Sigmoid colon (tissue), 4 donors: ENCODE measurements at regions not wholly inside any gene's neighbourhood (a gene's known extent, or its start where the extent isn't known, plus 50 kb on each side); places are given as distances from the start of the nearest gene placed in this dataset.

Experiments
- POLR2A ChIP-seq, 2 donors: fragments of 450-650 bp; IDR thresholded peaks; one replicate each; pipeline ENCODE4 v1.6.1; 2016; ENCODE audit warnings: antibody characterized with exemption in 2 of 2, mild to moderate bottlenecking in 2 of 2, moderate library complexity in 2 of 2
- POLR2AphosphoS5 ChIP-seq, 4 donors: sonication (generic); formaldehyde crosslinking; IDR thresholded peaks; one replicate each; pipeline ENCODE4 v1.6.1; 2017; ENCODE audit warnings: antibody characterized with exemption in 4 of 4
- TF ChIP-seq, protein P1 (sequence below), 4 experiments: fragments of 450-650 bp in 3 of 4; fragments of 200-600 bp in 1 of 4; IDR thresholded peaks; one replicate each; pipeline ENCODE4 v1.5.1; 2016 to 2019; ENCODE audit warnings: antibody characterized with exemption in 4 of 4, mild to moderate bottlenecking in 3 of 4, moderate library complexity in 2 of 4

DNA sequence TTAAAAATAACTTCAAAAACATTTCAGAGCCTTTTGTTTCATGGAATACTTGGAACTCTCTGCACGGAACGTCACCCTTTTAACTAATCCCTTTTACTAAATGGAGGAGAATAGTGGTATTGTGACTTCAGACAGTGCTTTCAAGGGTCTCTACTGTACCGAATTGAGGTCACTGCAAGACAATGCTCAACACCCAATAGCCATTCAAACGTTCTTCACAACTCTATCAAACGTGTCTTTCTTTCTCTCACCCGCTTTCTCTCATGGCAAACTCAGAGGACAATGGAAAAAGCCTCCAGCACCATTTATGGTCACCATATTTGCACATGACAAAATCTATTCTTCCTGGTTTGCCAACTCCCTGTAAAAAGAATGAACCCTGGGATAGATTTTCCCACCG, 132.1 kb upstream of the SOX5 start:
- TF ChIP-seq, protein P1, sequence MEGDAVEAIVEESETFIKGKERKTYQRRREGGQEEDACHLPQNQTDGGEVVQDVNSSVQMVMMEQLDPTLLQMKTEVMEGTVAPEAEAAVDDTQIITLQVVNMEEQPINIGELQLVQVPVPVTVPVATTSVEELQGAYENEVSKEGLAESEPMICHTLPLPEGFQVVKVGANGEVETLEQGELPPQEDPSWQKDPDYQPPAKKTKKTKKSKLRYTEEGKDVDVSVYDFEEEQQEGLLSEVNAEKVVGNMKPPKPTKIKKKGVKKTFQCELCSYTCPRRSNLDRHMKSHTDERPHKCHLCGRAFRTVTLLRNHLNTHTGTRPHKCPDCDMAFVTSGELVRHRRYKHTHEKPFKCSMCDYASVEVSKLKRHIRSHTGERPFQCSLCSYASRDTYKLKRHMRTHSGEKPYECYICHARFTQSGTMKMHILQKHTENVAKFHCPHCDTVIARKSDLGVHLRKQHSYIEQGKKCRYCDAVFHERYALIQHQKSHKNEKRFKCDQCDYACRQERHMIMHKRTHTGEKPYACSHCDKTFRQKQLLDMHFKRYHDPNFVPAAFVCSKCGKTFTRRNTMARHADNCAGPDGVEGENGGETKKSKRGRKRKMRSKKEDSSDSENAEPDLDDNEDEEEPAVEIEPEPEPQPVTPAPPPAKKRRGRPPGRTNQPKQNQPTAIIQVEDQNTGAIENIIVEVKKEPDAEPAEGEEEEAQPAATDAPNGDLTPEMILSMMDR (IDR thresholded peaks at IDR 0.05), result no peak
- TF ChIP-seq POLR2A (IDR thresholded peaks at IDR 0.05), result no peak
- TF ChIP-seq POLR2AphosphoS5 (IDR thresholded peaks at IDR 0.05), result no peak
